KG1 (cell line): ENCODE measurements at regions not wholly inside any gene's neighbourhood (a gene's known extent, or its start where the extent isn't known, plus 50 kb on each side); places are given as distances from the start of the nearest gene placed in this dataset.
"Not testable (repeated sequence)": the region's sequence is repeated elsewhere in the genome, so short reads cannot be mapped to it uniquely, and the experiment has no call there.

Experiments used
- DNase-seq: peaks from one replicate; lab custom pipeline; 2025; lab: John Stamatoyannopoulos, UW

DNA sequence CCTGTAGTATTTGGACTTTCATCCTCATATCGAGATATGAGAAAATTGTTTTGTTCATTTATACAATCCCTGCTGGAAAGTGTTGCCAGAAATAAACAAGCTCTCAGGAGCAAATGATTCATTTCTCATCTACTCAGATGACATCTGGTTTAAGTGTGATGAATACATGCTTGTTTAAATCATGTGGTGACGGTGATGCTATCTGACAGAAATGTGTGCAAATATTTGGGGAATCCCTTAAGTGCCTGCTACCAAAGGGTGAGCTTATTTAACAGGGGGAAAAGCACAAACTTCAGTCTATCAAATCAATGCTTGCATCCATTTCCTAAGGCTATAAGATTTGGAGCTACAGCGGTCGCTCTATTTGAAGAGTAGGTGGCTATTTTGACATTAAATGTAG is 368.3 kb upstream of the SASH1 start:
- no peak for DNase-seq

DNA sequence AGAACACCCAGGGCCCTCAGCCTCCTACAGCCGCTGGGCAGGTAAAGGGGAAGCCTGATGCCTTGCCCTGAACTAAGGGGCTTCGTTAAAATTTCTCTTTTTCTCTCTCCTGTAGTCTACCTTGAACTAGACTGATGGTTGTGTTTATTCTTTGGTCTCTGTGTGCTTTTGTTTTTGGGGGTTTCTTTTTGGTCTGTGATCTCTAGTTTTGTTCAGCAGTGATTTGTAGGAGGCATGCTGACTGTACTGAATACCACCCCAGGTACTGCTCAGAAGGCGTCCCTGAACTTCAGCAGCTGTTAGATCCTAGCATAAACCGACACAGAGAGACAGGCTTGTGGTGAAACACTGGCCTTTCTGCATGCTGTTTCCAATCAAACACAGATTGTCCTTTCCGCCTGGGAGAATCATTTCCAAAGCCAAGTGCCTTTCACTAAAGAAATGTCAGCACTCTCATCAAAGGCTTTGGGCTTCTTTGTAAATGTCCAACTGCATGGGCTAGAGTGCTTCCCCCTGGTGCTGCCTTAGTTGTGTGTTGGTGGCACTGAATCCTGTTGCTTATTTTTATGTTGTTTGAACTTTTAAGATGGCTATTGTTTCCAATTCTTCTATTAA is 364.7 kb upstream of the SASH1 start:
- no peak for DNase-seq

DNA sequence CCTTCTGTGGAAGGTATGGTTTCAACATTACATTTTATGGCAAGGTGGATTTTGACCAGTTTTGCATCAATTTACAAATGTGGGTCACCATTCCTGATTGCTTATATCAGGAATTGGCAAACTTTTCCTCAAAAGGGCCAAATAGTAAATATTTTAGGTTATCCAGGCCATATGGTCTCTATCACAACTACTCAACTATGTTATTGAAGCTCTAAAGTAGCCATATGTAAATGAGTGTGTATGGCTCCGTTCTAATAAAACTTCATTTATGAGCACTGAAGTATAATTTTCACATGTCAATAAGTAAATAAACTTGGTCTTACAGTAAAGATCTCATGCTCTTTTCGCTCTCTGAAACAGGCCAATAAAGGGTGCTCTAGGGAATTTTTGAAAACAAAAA is 362.7 kb upstream of the SASH1 start:
- no peak for DNase-seq

- DNase-seq, result no peak
Observed at GRCh38 chr6:147983581-147984366, 358.9 kb upstream of the SASH1 start.

GRCh38 chr6:147986846-147987245 is 355.8 kb upstream of the SASH1 start:
- no peak for DNase-seq

- DNase-seq, result no peak
Observed at GRCh38 chr6:147990159-147990558, 352.5 kb upstream of the SASH1 start.

DNA sequence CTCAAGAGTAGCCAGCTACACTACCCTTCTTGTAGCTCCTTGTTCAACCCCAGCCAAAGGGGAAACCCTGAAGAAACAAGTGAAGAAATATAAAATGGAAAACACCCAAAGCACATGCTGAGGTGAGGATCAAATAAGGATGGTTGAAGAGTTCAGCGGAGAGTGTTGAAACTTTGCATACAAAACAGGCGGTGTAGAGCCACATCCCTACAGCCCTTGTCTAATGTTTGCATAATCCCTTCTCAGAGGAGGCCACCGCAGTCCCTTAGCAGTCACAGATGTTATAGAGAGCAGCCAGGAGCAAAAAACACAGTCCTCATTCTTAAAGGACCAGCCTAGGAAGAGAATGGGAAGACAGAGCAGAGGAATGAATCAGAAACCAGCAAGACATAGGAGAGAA is 350.7 kb upstream of the SASH1 start:
- DNase-seq, result no peak

GRCh38 chr6:147999001-147999540 is 343.6 kb upstream of the SASH1 start:
- no peak for DNase-seq

GRCh38 chr6:148001844-148002642 is 340.6 kb upstream of the SASH1 start:
- no peak for DNase-seq

- DNase-seq, result no peak
Observed at GRCh38 chr6:148004651-148005050, 338.0 kb upstream of the SASH1 start.

GRCh38 chr6:148005806-148006205 is 336.8 kb upstream of the SASH1 start:
- no peak for DNase-seq

DNA sequence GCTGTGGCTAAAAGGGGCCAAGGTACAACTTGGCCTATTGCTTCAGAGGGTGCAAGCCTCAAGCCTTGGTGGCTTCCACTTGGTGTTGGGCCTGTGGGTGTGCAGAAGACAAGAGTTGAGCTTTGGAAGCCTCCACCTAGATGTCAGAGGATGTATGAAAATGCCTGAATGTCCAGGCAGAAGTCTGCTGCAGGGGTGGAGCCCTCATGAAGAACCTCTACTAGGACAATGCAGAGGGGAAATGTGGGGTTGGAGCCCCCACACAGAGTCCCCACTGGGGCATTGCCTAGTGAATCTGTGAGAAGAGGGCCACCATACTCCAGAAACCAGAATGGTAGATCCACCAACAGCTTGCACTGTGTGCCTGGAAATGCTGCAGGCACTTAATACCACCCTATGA is 332.1 kb upstream of the SASH1 start:
- not testable (repeated sequence) for DNase-seq

DNA sequence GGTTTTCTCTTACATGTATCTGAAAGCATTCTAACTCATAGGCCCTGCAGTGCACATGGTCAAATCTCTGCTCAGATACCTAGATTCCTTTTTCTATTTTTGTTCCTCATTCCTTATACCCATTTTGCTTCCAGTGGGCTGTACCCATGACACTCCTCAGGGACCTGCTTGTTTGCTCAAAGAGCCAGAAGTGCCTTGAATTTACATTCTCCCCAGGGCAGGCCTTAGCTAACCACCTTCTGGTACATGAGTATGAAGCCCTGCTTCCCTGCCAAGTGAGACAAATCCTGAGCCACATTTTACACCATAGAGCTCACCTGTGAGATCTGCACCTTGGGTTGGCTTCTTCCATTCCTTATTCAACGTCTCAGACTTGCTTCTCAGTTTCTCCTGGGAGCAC is 326.6 kb upstream of the SASH1 start:
- DNase-seq, result no peak

DNA sequence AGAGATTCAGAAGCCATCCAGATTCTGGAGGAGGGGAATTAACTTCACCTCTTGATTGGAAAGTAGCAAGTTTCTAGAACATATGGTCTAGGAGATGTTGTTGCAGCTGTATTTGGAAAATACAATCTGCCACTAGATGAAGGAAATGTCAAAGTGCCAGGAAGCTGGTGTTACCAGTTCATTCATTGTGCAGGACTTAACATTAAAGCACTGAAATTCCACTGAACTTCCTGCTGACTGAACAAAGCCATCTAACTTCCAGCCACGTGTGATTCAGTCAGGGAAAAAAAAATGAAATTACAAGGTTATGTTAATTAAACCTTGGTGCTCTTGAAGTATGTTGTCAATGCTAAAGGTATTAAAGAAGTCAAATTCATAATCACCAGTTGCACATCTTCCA is 321.5 kb upstream of the SASH1 start:
- DNase-seq, result no peak

DNA sequence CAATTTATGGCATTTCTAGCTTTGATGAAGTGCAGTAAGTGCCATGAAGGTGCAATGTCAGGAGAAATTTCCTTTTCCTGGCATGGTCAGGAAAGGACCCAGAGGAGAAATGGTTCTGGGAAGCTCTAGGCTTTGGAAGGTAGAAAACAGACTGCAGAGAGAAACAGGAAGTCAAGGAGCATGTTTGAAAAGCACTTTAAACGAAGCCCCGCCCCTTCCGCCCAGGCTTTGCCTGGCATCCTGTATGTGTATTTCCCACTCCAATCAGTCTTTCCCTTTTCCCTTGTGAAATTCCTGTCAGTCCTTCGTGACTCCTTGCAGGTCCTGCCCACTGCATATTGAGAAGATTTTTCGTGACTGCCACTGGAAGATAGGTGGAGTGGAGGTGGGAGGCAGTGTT is 320.9 kb upstream of the SASH1 start:
- DNase-seq, result no peak

GRCh38 chr6:148022279-148022678 is 320.4 kb upstream of the SASH1 start:
- not testable (repeated sequence) for DNase-seq

GRCh38 chr6:148027201-148027600 is 315.4 kb upstream of the SASH1 start:
- no peak for DNase-seq

DNA sequence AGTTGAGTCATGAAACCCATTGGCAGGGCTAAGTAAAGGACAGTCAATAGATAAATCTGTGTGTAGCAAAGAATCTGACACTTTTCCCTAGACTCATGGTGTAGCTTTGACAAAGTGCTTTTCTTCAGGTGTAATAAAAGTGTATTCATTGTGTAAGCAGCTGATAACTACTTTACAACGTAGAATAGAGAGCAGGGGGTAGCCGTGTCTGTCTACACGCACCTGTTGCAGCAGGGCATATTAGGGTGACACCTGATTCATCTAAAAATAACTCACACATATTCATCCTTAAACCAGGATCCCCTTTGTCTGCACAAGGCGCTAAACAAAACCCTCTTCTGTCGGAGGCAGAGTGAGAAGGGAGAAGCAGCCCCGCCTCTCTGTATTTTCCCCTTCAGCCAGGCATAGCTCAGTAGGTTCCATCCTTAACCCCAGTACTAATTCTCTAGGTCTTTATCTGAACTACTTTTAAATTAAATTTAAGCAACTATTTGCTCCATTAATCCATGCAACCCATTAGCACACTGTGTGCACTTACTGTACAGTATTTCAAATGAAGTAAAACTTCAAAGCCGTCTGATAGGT is 306.7 kb upstream of the SASH1 start:
- no peak for DNase-seq

DNA sequence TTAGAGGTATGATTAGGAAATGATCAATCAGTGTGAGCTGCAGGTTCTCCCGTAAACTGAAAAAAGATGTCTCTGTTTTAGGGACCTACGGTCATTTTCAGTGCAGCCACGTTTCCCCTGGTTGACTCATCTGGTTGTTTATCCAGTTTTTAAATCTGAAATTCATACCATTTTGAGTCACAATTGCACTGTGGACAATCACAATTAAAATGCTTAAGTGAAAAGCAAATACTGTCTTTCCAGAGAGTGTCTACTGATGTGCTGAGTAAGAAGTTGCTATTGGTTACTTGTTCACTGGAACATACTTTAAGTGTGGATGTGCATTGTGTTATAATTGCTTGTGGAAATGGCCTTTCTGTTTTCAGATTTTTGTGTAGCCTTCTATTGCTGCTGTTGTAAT is 305.1 kb upstream of the SASH1 start:
- no peak for DNase-seq

- no peak for DNase-seq
Observed at GRCh38 chr6:148041546-148041945, 301.1 kb upstream of the SASH1 start.

DNA sequence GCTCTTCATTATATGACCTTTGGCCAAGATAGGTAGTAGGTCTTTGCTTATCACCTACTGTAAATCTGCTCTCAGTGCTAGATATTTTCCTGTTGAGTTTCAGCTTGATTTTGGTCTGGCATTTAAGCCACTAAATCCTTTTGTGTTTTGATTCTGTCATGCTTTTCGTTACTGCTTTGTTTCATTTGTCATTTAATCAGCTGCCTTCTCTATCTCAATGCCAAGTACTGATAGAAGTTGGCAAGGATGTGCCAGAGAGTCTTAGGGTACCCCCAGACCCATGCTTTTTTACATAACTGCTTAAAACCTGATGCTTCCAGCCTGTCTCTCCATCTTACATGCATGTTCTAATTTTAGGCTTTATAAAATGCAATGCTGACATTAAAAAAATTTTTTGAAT is 300.1 kb upstream of the SASH1 start:
- no peak for DNase-seq

DNA sequence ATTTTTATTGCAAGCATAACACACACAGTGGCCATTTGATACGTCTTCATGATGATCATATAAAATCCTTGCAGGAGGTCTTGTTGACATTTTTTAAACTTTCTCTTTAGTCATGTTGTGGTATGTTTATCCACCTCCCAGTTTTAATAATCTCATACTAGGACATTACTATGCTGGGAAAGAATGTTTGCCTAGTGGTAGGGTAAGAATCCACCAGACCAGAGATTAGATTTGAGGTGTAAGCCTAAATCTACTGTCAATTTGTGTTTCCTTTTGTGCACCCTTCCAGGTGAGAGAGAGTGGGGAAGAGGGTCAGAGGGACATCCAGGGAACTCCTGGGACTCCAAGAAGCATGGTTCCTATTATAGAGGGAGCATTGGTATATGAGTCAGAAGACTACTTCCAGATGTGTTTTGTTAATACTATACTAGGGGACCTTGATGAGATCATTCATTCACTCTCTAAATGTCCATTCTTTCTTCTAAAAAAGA is 298.3 kb upstream of the SASH1 start:
- no peak for DNase-seq
